NT2/D1 (cell line): ENCODE measurements at regions not wholly inside any gene's neighbourhood (a gene's known extent, or its start where the extent isn't known, plus 50 kb on each side); places are given as distances from the start of the nearest gene placed in this dataset.
"Not testable (repeated sequence)": the region's sequence is repeated elsewhere in the genome, so short reads cannot be mapped to it uniquely, and the experiment has no call there.

ENCODE experiments used
- DNase-seq: peaks from one replicate; pipeline ENCODE4 v3.0.0-alpha.2; 2011; ENCODE audit warnings: low read depth, low spot score
- H3K27me3 ChIP-seq: 2 replicates; pipeline ENCODE4 v1.6.0; 2011; ENCODE audit warnings: mild to moderate bottlenecking; ENCODE audit not compliant: insufficient read length, insufficient read depth
- H3K36me3 ChIP-seq: 2 replicates; pipeline ENCODE4 v1.6.1; 2011; ENCODE audit warnings: mild to moderate bottlenecking, low read length, mixed read lengths; ENCODE audit not compliant: insufficient read depth, insufficient read length
- H3K4me1 ChIP-seq: 2 replicates; pipeline ENCODE4 v1.5.1; 2011; ENCODE audit not compliant: insufficient read depth, insufficient read length
- H3K4me3 ChIP-seq: 2 replicates; pipeline ENCODE4 v1.5.1; 2011; ENCODE audit warnings: low read depth; ENCODE audit not compliant: insufficient read length
- H3K9ac ChIP-seq: 2 replicates; pipeline ENCODE4 v1.6.0; 2011; ENCODE audit warnings: low read depth; ENCODE audit not compliant: insufficient read length
- H3K9me3 ChIP-seq: 2 replicates; pipeline ENCODE4 v1.5.1; 2011; ENCODE audit warnings: mild to moderate bottlenecking, low read length; ENCODE audit not compliant: insufficient read depth
- SUZ12 ChIP-seq: IDR thresholded peaks from 2 replicates; pipeline ENCODE4 v1.6.1; 2011; ENCODE audit not compliant: insufficient read length, insufficient read depth; ENCODE audit errors: extremely low read depth
- YY1 ChIP-seq: IDR thresholded peaks from 2 replicates; pipeline ENCODE4 v1.6.1; 2011; ENCODE audit not compliant: insufficient read length, insufficient read depth
- ZNF274 ChIP-seq: IDR thresholded peaks from 2 replicates; pipeline ENCODE4 v1.6.1; 2011; ENCODE audit warnings: mild to moderate bottlenecking, low read depth, low read length

- Histone ChIP-seq H3K9ac (no peak overlapping the region), H3K9me3 (no peaks in the 10 kb centered on the region), H3K27me3 (no peaks in the 10 kb centered on the region), H3K4me3 (no peak overlapping the region), H3K4me1 (no peaks in the 10 kb centered on the region), H3K36me3 (no peaks in the 10 kb centered on the region)
- TF ChIP-seq YY1: no peak
- no peak for TF ChIP-seq SUZ12
- TF ChIP-seq ZNF274: no peak
- no peak for DNase-seq
Measured at GRCh38 chr1:170804419-170804818, 130.9 kb upstream of the MROH9 start.

DNA sequence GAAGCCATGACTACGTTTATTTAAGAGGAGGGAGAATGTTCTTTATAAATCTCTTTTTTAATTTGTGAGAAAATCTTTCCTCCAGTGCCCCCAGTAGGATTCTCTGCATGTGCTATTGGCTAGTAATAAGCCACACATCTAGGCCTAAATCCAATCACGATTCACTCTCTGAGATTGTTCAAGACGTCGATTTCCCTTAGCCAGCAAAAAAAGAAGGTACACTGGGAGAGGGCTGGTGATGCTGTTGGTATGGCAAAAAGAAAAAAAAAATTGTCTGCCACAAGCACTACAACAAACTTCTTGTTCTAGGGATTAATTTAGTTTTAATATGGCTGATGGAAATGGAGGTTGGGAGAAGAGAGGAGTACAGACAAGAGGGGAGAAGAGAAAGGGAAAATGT, 130.5 kb upstream of the MROH9 start:
- H3K4me3 ChIP-seq: no peak overlapping the region
- no peaks in the 10 kb centered on the region for H3K9me3 ChIP-seq
- no peaks in the 10 kb centered on the region for H3K4me1 ChIP-seq

GRCh38 chr1:170806961-170807360, 128.4 kb upstream of the MROH9 start:
- Histone ChIP-seq H3K4me1 (no peaks in the 10 kb centered on the region), H3K27me3 (no peaks in the 10 kb centered on the region), H3K9me3 (no peaks in the 10 kb centered on the region), H3K4me3 (no peak overlapping the region), H3K9ac (no peak overlapping the region), H3K36me3 (no peaks in the 10 kb centered on the region)
- TF ChIP-seq YY1 (no peak), SUZ12 (no peak), ZNF274 (no peak)
- DNase-seq: no peak

More for the DNA sequence above, 130.5 kb upstream of the MROH9 start:
- TF ChIP-seq SUZ12 (no peak), ZNF274 (no peak), YY1 (no peak)
- DNase-seq: no peak
- no peaks in the 10 kb centered on the region for H3K27me3 ChIP-seq
- no peaks in the 10 kb centered on the region for H3K36me3 ChIP-seq
- no peak overlapping the region for H3K9ac ChIP-seq

DNA sequence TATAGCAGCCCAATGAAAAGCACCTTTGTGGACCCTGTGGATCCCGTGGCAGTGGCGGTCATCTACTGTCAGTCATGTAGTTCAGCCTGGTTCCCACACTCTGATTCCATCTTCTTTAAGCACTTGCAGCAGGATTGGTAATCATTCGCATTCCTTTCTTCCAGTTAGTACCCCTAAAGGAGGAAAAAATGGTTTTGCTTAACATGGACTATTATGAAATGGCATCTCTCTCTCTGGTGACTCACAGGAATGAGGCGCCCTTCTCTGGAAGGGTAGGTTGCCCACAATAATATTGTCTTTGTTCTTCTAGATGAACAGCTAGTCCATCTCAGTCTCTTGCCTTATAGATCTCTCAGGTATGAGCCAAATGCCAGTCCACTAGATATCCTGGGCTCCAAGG, 127.9 kb upstream of the MROH9 start:
- no peak for DNase-seq
- H3K27me3 ChIP-seq: no peaks in the 10 kb centered on the region

DNA sequence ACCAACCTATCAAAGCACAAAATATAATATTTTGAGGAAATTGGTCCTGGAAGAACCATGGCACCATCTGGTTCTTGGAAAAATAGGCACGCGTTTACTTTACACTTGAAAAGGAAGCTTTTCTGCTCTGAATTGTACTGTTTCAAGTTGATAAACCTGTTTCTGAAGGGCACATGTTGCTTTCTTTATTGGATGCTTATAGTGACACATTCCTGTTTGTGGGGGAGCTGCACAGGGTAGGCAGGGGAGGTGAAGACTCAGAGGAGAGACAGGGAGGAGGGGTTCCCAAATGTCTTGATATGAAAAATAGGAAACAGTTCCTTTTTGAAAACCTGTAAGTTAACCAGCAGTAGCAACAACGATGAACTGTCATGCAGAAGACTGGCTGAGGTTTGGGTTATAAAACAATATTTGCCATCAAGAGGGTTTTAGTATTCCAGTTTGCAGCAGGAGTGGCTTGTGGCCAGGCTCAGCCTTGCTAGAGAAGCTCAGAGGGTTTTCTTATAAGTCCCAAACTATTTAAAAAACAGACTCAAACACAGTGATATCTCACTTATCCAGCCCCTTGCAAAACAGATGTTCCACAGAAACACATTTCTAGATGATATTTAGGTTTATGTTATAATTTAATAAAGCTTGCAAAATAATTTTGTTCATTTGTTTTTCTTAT, 127.0 kb upstream of the MROH9 start:
- Histone ChIP-seq H3K9me3 (no peaks in the 10 kb centered on the region), H3K4me1 (no peaks in the 10 kb centered on the region), H3K9ac (no peak overlapping the region), H3K4me3 (no peak overlapping the region), H3K27me3 (no peaks in the 10 kb centered on the region), H3K36me3 (no peaks in the 10 kb centered on the region)
- TF ChIP-seq SUZ12 (no peak), YY1 (no peak), ZNF274 (no peak)
- DNase-seq: no peak

More for the DNA sequence above, 127.9 kb upstream of the MROH9 start:
- Histone ChIP-seq H3K4me3 (no peak overlapping the region), H3K4me1 (no peaks in the 10 kb centered on the region), H3K36me3 (no peaks in the 10 kb centered on the region), H3K9ac (no peak overlapping the region), H3K9me3 (no peaks in the 10 kb centered on the region)
- no peak for TF ChIP-seq YY1

- DNase-seq: peak; percentile 28
- not testable (repeated sequence) for H3K27me3 ChIP-seq, H3K36me3 ChIP-seq, H3K4me3 ChIP-seq, H3K9me3 ChIP-seq, H3K9ac ChIP-seq, H3K4me1 ChIP-seq
Measured at GRCh38 chr1:170811013-170811412, 124.3 kb upstream of the MROH9 start.

DNA sequence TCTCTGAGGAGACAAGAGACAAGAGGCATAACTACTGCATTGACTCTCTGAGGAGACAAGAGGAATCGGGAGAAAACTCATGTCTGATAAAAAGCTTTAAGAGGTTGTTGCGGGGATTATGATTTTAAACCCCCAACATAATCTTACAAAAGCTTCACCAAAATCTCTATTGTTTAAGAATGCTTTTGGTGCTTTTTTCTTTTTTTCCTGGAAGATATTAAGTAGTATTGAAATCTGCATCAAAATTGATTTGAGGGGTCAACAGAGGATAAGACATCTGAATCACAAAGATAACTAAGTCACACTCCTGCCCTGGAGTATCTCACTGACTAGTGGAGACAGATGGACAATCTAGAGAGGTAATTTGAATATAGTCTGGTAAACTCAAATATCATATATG, 115.6 kb upstream of the MROH9 start:
- Histone ChIP-seq H3K36me3 (no peaks in the 10 kb centered on the region), H3K4me3 (no peak overlapping the region), H3K9ac (no peak overlapping the region), H3K9me3 (no peaks in the 10 kb centered on the region), H3K4me1 (no peaks in the 10 kb centered on the region), H3K27me3 (no peaks in the 10 kb centered on the region)
- no peak for TF ChIP-seq YY1
- no peak for TF ChIP-seq SUZ12
- TF ChIP-seq ZNF274: no peak
- no peak for DNase-seq

DNA sequence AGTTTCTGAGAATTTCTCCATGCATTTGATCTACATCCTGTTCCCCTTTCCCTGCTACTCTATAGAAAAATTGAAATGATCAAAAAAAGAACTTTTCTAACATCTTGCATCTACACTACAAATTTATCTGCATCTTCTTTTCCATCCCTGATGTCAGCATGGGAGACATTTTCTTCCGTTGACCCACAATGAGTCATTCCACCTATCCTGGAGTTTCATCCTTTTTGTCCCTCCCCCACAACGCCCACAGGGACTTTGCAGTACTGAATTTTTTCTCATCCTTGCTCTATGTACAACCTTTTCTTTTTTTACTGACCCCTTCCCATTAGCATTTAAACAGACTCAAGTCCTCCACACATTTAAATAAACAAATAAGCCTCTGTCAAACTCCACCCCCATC, 112.2 kb upstream of the MROH9 start:
- TF ChIP-seq SUZ12 (no peak), YY1 (no peak), ZNF274 (no peak)
- DNase-seq: no peak
- no peak overlapping the region for H3K9ac ChIP-seq
- H3K4me1 ChIP-seq: no peaks in the 10 kb centered on the region
- no peaks in the 10 kb centered on the region for H3K9me3 ChIP-seq
- H3K4me3 ChIP-seq: no peak overlapping the region
- H3K36me3 ChIP-seq: no peaks in the 10 kb centered on the region
- no peaks in the 10 kb centered on the region for H3K27me3 ChIP-seq
